Activated B cell treated with CpG ODN at 0.5 μM for 24 hours (primary cell): ENCODE measurements at regions not wholly inside any gene's neighbourhood (a gene's known extent, or its start where the extent isn't known, plus 50 kb on each side); places are given as distances from the start of the nearest gene placed in this dataset.

Experiments used
- ATAC-seq: fragments of 200-7000 bp; cut with Tn5 transposase; one replicate; pipeline ENCODE4 v1.10.0; 2021; ENCODE audit warnings: low read depth, mild to moderate bottlenecking, moderate library complexity
- CTCF ChIA-PET: fragments of 350-600 bp; sonication (Branson Sonifier 250); formaldehyde crosslinking; loops from one replicate; lab custom pipeline; 2021; ENCODE audit warnings: antibody characterized with exemption; lab: Charles Lee
- POLR2A ChIA-PET: fragments of 350-600 bp; sonication (Branson Sonifier 250); formaldehyde crosslinking; loops from one replicate; lab custom pipeline; 2021; ENCODE audit warnings: antibody characterized with exemption; lab: Charles Lee
- DNase-seq: peaks from one replicate; pipeline ENCODE4 v3.0.0; 2022
- H3K27ac Mint-ChIP-seq: one replicate; pipeline ENCODE4 v1.8.0; 2020; ENCODE audit warnings: mixed read lengths
- H3K27me3 Mint-ChIP-seq: one replicate; pipeline ENCODE4 v1.8.0; 2021; ENCODE audit warnings: mixed read lengths
- H3K36me3 Mint-ChIP-seq: one replicate; pipeline ENCODE4 v1.8.0; 2021; ENCODE audit warnings: low read depth, mixed read lengths
- H3K4me1 Mint-ChIP-seq: one replicate; pipeline ENCODE4 v1.8.0; 2021; ENCODE audit warnings: mixed read lengths
- H3K4me3 Mint-ChIP-seq: one replicate; pipeline ENCODE4 v1.8.0; 2020; ENCODE audit warnings: mild to moderate bottlenecking, mixed read lengths
- H3K9me3 Mint-ChIP-seq: one replicate; pipeline ENCODE4 v1.8.0; 2020; ENCODE audit warnings: mixed read lengths
- CTCF ChIP-seq: fragments of 200-600 bp; IDR thresholded peaks from one replicate; pipeline ENCODE4 v1.8.0; 2022; ENCODE audit warnings: antibody characterized with exemption, mild to moderate bottlenecking
- intact Hi-C: fragments of 100-400 bp; cut with micrococcal nuclease; formaldehyde crosslinking; loops from one replicate; pipeline ENCODE4 v1.15.1; 2024

- ATAC-seq (no peak), DNase-seq (no peak)
- Mint-ChIP-seq H3K4me3 (no peak overlapping the region), H3K4me1 (no peaks in the 10 kb centered on the region), H3K27me3 (peaks cover 7% of the 10 kb centered on the region), H3K27ac (no peak overlapping the region), H3K9me3 (no peaks in the 10 kb centered on the region), H3K36me3 (no peaks in the 10 kb centered on the region)
- intact Hi-C loops, result no loop called here
- ChIA-PET POLR2A (no interaction called here), CTCF (no interaction called here)
- TF ChIP-seq CTCF, result no peak
Measured at GRCh38 chr12:102344691-102345090, 135.7 kb downstream of the IGF1 start.

- ChIA-PET CTCF (no interaction called here), POLR2A (no interaction called here)
- intact Hi-C loops, result no loop called here
- H3K4me3 Mint-ChIP-seq, result no peak overlapping the region
- H3K27ac Mint-ChIP-seq, result no peak overlapping the region
- H3K4me1 Mint-ChIP-seq, result no peaks in the 10 kb centered on the region
- ATAC-seq, result no peak
- no peak for TF ChIP-seq CTCF
- H3K27me3 Mint-ChIP-seq, result peaks cover 7% of the 10 kb centered on the region
- no peaks in the 10 kb centered on the region for H3K36me3 Mint-ChIP-seq
- H3K9me3 Mint-ChIP-seq, result no peaks in the 10 kb centered on the region
- DNase-seq, result no peak
Measured at GRCh38 chr12:102343361-102344121, 136.8 kb downstream of the IGF1 start.

- ChIA-PET CTCF (no interaction called here), POLR2A (no interaction called here)
- H3K4me3 Mint-ChIP-seq, result no peak overlapping the region
- H3K27me3 Mint-ChIP-seq, result peaks cover 7% of the 10 kb centered on the region
- no peaks in the 10 kb centered on the region for H3K4me1 Mint-ChIP-seq
- intact Hi-C loops, result no loop called here
- H3K9me3 Mint-ChIP-seq, result no peaks in the 10 kb centered on the region
- H3K36me3 Mint-ChIP-seq, result no peaks in the 10 kb centered on the region
- no peak for TF ChIP-seq CTCF
- ATAC-seq (no peak), DNase-seq (no peak)
- no peak overlapping the region for H3K27ac Mint-ChIP-seq
Measured at GRCh38 chr12:102342281-102343006, 137.9 kb downstream of the IGF1 start.

GRCh38 chr12:102334765-102335164 lies 137.1 kb upstream of the PMCH start:
- ATAC-seq, result no peak
- no peaks in the 10 kb centered on the region for H3K36me3 Mint-ChIP-seq
- POLR2A ChIA-PET, result no interaction called here
- no peak for TF ChIP-seq CTCF
- H3K9me3 Mint-ChIP-seq, result no peaks in the 10 kb centered on the region
- intact Hi-C loops, result no loop called here
- CTCF ChIA-PET, result interaction anchor here (0.7 kb wide), 1 partner anchor 1249 kb away, joined by 3 read pairs; no protein-coding TSS in a partner anchor
- no peak overlapping the region for H3K27ac Mint-ChIP-seq
- DNase-seq, result no peak
- H3K4me3 Mint-ChIP-seq, result no peak overlapping the region
- H3K4me1 Mint-ChIP-seq, result no peaks in the 10 kb centered on the region
- peaks cover 5% of the 10 kb centered on the region for H3K27me3 Mint-ChIP-seq

GRCh38 chr12:102331419-102331818 lies 133.8 kb upstream of the PMCH start:
- TF ChIP-seq CTCF, result no peak
- ChIA-PET POLR2A (no interaction called here), CTCF (no interaction called here)
- no peak overlapping the region for H3K4me3 Mint-ChIP-seq
- H3K9me3 Mint-ChIP-seq, result no peaks in the 10 kb centered on the region
- ATAC-seq, result no peak
- no peaks in the 10 kb centered on the region for H3K4me1 Mint-ChIP-seq
- no peak for DNase-seq
- H3K27ac Mint-ChIP-seq, result no peak overlapping the region
- peaks cover 2% of the 10 kb centered on the region for H3K27me3 Mint-ChIP-seq
- intact Hi-C loops, result no loop called here
- H3K36me3 Mint-ChIP-seq, result no peaks in the 10 kb centered on the region
